HG03095 (cell line): ENCODE measurements at regions not wholly inside any gene's neighbourhood (a gene's known extent, or its start where the extent isn't known, plus 50 kb on each side); places are given as distances from the start of the nearest gene placed in this dataset.

Experiments used
- ATAC-seq: cut with Tn5 transposase; IDR thresholded peaks from one replicate; pipeline ENCODE4 v1.9.1; 2021; ENCODE audit warnings: moderate library complexity; ENCODE audit not compliant: unreplicated experiment

DNA sequence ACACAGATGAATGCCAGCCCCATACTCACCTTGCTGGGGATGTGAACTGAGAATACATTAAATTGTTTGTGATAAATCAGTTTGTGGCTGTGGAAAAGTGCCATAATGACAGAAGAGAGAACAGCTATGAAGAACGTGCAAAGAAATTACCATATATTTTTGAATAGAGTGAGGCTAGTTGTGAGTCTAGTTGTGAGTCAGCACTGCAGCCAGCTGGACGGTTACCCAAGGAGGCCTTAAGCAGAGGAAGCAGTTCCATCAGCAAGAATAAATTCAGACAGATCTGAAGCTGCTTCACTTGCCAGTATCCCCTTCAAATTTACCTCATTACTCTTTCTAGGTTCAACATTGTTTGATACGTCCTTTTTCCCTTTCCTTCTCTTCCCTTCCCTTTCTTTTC lies 446.0 kb downstream of the MTRR start:
- ATAC-seq: no peak

DNA sequence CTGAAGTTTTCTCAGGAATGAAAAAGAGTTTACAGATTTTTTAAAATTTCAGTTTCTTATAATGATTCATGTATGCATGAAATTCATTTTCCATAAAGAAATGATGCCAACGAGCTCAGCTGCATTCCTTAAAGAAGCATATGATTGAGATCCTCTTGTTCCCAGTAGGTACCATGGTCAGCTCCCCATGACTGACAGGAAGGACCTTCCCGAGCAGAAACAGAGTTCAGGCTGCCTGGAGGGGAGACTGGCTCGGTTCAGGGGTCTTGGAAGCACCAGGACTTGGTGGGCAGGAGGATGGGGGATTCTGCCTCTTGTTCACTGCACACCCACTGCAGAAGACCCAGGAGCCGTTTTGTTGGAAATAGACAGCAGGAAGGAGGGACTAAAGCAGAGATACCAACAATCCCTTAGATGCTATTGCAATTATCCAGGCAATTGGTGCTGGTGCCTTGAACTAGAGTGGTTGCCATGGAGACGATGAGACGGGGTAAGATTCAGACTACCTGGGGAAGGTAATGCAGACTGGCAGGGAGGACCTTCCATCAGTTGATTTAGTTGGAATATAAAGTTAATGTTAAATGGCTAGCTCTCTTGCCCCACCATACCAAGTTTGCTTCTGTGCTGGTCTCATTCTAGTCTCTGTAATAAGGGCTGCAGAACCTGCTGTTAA lies 447.8 kb downstream of the MTRR start:
- ATAC-seq: no peak

DNA sequence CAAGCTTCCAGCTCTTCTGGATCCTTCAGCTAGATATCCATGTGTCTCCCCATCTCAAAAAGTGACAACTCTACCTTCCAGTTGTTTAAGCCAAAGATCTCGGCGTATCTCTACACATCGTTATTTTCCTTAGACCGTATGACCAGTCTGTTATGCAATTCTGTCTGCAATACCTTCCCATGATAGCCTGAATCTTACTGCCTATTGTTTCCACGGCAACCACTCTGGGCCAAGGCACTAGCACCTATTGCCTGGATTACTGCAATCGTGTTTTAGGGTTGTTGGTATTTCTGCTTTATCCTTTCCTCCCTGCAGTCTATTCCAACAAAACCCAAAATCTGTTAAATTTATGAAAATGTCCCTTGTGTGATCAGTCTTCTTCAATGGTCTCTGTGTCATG lies 448.4 kb downstream of the MTRR start:
- no peak for ATAC-seq

DNA sequence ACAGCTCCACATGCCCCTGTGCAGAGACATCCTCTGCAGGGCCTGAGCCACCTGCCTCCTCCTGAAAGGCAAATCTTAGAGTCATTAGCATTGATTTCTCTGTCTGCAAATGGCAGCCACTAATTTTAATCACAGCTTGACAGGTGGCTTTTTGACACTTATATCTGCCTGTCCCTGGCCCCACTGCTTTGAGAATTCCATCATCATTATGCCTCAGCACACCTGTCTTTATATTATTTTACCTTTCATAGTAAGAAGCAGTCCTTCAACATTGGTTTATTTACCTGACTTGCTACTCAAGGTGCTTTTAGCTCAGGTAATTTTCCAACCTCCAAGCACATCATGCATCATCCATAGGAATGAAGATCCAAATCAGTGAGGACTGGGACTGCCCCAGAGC lies 451.3 kb downstream of the MTRR start:
- ATAC-seq: no peak

DNA sequence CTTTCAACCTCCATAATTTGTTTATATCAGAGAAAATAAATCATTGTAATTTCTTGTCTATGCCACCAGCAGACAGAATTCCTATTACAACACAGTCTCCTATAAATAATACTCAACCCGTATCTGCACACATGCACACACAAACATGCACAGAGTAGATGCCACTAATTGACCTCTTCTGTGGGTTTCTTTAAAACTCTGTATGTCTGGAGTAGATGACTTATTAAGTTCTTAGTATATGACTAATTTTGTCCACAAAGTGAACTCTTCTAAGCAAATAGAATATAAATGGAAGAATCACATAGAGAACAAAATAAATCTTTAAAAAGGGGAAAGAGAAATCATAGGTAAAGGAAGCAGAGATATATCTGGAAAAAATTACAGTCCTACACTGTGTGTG lies 452.3 kb downstream of the MTRR start:
- no peak for ATAC-seq

DNA sequence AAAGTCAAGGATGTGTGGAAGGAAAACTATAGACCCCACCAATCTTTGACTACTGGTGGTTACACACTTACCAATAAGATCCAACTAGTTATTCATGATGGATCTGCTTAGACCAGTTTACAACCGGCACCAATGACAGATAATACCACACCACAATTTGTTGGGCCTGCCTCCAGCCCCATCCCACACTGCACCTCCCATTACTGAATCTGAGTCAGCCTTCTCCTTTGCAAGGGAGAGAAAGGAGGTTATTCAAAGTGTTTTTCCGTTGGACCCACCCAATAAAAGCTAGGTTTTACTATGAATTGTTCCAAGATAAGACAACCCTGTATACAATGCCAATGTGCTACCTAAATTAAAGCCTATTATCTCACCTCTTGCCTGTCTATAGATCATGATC lies 453.5 kb downstream of the MTRR start:
- ATAC-seq: no peak

DNA sequence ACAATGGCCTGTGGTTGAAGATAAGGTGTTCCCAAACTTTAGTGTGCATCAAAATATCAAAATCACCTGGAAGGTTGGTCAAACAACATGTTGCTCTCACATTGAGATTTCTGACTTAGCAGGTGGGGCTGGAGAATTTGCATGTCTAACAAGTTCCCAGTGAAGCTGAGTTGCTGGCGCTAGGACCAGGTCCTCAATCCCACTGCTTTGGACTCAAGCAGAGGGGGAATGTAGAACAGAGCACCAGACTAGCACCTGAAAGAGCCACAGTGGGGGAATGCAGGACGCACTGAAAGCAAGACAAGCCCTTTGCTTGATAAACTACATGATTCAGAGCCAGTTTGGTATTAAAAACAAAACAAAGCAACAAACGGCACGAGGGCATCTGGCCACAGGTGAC lies 458.1 kb downstream of the MTRR start:
- ATAC-seq: no peak

DNA sequence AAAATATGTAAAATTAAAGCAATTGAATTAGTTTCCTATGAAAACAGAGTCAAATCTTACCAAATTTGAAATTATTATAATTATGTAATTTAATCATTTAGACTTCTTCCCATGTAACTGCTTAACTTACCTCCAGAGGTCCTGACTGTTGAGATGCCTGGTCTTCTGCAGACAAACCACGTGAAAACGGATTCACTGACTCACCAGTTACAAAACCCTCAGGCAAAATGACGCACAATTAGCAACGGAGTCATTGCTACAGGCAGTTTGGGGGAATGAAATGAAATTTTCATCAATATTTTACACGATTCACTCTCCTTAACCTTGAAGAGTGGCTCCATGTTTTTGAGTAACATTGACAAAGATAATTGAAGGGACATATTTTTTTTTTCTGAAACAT lies 460.8 kb downstream of the MTRR start:
- ATAC-seq: no peak

DNA sequence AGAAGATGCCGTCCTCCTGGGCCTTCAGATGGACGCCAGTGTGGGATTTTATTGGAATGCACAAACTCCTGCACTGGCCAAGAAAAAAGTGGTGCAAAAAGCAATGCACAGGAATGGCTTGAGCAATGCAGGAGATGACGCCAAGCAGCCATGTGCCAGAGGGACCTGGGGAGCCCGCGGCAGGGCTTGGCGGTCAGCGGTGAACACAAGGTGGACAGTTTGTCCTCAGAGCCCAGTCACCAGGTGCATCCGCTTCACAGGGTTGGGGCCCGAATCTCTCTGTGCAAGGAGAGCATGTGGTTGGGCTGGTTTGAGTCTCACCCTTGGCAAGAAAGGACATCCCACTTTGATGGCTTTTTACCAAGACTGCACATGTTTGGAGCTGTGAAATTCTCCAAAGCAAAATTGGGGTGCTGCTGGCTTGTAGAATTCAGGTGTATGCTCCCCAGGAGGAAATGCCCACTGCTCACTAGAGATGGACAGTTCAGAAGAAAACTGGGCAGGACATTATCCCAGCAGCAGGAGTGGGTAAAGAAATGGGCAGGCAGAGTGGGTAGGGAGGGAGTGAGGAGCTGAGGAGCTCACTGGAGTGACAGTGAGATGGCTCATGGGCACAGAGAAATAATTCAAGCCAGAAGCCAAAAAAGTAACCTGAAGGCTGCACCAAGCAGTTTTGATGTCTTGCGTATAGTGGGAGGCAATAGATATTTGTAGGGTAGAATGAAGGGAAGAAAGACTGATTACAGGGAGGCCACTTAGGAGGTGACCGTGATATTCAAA lies 463.9 kb downstream of the MTRR start:
- ATAC-seq: no peak

DNA sequence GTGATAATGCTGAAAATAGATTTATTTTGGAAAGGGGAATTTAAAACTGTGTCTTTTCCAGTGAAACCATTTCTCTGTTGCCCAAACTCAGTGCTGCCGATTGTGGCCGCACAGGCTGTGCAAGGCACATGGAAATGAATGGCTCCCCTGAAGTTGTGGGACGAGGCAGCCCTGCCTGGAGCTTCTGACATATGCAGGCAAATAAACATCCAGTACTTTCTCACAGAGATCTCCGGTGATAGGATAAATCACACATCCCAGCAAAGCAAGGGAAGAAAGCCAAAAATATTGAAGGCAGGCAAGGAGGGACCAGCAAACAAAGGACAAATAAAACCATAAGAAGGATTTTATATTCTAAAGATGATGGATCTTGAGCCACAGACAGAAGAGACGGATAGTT lies 464.5 kb downstream of the MTRR start:
- ATAC-seq: no peak

DNA sequence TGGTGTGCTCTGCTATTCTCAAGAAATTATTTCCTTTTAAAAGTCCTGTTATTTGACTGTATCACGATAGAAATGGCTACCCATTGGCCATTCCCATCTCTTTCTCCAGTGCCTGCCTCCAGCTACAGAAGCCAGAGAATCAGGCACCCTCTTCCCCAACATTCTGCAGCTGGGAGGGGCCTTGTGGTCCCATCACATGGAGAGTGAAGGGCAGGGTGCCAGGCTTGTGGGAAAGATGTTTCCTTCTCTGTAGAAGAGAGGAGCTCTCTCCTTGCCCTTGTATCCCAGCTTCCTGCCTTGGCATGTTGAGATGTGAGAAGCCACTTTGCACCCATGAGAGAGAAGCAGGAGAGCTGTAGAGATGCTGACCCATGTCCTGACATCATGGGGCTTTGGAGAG lies 465.0 kb downstream of the MTRR start:
- no peak for ATAC-seq

DNA sequence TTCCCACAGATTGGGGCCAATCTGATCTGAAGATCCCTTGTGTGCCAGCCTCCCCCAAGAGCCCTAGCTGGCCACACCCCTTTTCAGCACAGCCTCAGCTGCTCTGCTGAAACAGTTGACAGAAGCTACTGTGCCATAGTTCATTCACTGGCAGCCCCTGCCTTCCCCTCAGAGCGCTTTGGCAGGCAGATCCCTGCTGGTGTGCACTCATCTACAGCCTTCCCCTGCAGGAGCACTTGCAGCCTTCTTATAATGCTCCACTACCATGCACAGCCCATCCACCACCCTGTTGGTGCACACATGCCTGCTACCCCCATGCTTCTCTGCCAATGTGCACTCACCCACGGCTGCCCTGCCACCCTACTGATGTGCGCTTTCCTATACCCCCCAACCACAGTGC lies 471.3 kb downstream of the MTRR start:
- no peak for ATAC-seq

DNA sequence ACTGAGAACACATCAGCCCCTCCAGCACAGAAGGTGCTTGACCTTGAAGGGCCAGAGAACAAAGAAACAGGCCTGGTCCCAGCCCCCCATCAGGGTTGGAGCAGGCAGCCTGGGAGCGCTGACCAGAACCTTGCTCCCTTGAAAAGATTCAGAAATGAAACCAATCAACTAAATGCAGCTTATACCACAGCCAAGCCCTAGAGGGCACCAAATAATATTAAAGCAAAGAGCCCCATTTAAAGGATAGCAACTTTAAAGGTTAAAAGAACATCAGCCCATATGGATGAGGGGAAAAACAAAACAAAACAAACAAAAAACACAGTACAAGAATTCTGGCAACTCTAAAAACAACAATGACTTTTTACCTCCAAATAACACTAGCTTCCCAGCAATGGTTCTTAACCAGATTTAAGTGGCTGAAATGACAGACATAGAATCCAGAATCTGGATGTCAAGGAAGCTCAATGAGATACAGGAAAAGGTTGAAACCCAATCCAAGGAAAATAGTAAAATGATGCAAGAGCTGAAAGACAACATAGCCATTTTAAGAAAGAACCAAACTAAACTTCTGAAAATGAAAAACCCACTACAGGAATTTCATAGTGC lies 471.9 kb downstream of the MTRR start:
- no peak for ATAC-seq

DNA sequence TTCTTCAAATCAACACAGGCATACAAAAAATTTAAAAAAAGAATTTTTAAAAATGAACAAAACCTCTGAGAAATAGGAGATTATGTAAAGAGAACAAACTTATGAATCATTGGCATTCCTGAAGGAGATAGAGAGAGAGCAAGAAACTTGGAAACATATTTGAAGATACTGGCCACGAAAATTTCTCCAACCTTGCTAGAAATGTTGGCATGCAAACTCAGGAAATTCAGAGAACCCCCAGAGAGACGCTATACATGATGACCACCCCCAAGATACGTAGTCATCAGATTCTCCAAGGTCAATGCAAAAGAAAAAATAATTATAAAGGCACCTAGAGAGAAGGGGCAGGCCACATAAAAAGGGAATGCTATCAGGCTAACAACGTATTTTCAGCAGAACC lies 472.5 kb downstream of the MTRR start:
- ATAC-seq: no peak

DNA sequence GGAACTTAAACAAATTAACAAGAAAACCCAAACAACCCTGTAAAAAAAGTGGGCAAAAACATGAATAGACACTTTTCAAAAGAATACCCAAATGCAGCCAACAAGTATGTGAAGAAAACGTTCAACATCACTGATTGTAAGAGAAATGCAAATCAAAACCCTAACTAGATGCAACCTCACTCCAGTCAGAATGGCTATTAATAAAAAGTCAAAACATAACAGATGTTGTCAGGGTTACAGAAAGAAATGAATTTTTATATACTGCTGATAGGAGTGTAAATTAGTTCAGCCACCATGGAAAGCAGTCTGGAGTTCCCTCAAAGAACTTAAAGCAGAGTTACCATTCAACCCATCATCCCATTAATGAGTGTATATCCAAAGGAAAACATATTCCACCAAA lies 479.0 kb downstream of the MTRR start:
- no peak for ATAC-seq

DNA sequence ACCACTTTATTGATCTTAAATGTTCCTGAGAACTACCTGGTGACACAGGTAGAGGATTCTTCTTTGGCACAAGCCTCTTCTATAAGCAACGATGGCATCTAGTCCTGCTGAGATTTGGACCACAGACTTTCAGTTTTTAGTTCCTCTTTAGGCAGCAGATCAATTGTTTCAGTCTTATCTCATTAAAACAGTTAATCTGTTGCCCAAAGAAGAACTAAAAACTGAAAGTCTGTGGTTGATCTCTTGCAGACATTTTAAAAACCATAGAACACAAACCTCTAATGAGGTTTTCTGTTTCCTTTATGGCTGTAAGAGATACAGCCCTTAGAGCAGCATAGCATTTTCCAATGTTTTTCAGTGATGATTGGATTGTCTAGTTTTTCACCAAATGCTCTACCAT lies 480.9 kb downstream of the MTRR start:
- ATAC-seq: peak; percentile 88

DNA sequence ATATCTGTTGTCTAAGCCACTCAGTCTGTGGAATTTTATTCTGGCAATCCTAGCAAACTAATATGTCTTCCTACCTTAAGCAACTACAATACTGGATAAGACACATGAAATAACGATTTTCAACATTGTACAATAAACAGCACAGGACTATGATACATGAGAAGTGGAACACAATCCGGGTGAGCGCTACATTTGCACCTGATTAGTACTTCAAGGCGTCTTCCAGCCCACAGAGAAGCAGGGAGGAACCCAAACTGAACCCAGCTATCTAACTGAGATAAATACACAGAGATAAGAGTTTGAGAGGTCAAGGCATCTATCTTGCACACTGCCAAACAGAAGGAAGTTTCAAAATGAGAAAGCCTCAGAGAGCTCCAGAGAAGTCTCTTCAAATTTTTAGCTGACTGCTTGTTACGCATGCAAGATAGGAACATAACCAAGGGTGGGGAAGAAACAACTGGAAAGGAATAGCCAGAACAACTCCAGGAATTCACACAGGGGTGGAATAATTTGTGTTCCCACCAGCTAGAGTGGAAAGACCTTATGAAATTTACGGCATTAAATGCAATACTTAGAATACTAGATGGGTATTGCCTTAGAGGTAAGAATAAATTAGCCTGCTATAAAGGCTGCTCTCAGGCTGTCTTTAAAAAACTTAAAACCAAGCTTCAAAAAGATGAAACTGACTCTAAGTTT lies 481.8 kb downstream of the MTRR start:
- no peak for ATAC-seq

DNA sequence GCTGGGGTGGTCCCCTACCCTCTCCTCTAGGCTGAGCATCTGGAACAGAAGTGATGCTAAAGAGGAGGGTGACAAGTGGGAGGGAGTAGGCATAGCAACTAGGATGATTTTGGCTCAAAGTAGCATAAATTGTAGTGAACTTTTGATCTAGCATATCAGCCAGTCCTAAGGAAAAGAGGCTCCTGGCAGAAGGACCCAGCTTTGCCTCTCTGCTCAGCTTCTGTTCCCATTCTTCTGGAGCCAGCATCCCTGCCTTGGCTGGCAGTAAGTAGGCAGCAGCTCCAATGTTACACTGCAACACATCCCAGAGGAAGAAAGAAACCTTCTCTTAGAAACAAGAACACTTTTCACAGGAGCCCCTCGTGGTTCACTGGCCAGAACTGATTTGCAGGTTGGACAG lies 487.0 kb downstream of the MTRR start:
- no peak for ATAC-seq

DNA sequence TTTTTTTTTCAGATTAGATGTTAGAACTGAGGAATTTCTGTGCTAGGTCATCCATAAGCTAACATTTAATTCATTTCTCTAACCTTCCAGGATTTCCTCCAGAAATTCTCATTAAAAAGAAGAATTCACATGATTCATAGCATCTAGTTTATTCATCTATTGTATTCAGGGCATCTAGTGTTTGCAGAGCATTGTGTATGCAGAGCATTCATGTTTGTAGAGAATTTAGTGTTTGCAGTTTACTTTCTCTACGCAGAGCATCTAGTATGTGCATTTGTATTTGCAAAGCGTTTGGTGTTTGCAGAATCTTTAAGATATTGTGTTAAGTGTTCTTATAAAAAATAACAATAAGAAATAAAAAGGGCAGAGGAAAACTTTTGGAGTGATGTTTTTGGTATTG lies 491.1 kb downstream of the MTRR start:
- ATAC-seq: no peak

DNA sequence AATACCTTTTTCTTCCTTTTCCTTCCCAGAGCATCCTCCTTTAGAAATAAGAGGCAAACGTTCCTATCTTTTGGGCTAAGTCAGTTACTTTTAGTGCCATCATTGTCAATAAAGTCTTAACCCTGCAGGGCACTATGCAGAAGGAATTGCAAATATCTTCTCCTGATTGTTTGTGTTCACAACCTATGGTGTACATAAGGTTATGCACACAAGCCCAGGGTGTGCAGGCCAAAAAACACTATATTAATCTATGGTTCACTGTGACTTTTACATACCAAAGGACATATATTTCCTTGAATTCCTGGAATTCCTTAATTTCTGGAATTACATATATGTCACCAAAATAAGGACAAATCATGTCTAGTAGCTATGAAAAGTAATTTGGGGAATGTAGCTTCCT lies 493.5 kb downstream of the MTRR start:
- ATAC-seq: no peak

DNA sequence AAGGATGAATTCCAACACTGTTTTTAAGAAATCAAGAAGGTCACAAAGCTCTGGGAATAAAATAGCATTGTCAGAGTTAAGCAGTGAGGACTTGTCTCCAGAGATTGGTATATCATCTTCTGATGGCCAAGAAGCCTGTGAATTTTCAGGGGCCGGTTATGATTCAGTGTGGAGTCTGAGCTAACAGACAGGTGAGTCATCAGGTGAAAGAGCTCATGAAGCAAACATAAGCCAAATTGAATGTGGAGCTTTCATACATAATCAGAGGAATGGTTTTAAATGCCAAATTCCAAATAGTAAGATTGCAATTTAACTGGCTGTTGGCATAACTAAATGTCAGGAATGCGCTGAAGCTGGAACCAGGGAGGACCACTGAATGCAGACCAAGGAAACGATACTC lies 494.2 kb downstream of the MTRR start:
- no peak for ATAC-seq

DNA sequence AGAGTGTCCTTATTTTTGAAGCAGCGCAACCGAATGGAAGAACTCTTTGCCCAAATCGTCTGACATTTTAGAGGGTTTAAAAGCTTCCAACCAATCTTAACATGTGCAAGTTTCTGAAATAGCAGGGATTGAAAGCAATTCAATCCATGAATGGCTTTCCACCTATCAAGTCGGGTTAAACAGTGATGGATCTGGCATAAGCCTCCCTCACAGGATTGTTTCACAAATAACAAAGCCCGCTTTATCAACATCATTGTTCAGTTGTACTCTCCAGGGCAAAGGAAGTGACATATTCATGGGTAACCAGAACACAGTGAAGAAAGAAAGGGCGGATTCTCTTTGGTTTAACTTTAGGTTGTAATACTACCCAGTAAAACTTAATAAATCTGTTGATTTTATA lies 497.3 kb downstream of the MTRR start:
- no peak for ATAC-seq
